Colonic mucosa (tissue), 4 donors: ENCODE measurements at regions not wholly inside any gene's neighbourhood (a gene's known extent, or its start where the extent isn't known, plus 50 kb on each side); places are given as distances from the start of the nearest gene placed in this dataset.

Source experiments
- DNase-seq: peaks from one replicate; pipeline ENCODE4 v3.0.0-alpha.2; 2020
- H3K27ac ChIP-seq: fragments of 200-600 bp; one replicate; pipeline ENCODE4 v1.8.0; 2021
- H3K27me3 ChIP-seq: fragments of 200-600 bp; one replicate; pipeline ENCODE4 v1.8.0; 2021
- H3K36me3 ChIP-seq: fragments of 200-600 bp; one replicate; pipeline ENCODE4 v1.8.0; 2021
- H3K4me1 ChIP-seq: fragments of 200-600 bp; one replicate; pipeline ENCODE4 v1.8.0; 2021; ENCODE audit warnings: mild to moderate bottlenecking
- H3K4me3 ChIP-seq: fragments of 200-600 bp; one replicate; pipeline ENCODE4 v1.8.0; 2021
- H3K9ac ChIP-seq, 2 donors: one replicate each; pipeline ENCODE4 v1.7.0; 2013; ENCODE audit warnings: control low read depth in 2 of 2, low read depth in 2 of 2, low read length in 2 of 2
- H3K9me3 ChIP-seq: fragments of 200-600 bp; one replicate; pipeline ENCODE4 v1.8.0; 2021
- CTCF ChIP-seq: fragments of 200-600 bp; IDR thresholded peaks from one replicate; pipeline ENCODE4 v1.8.0; 2022; ENCODE audit warnings: antibody characterized with exemption, mild to moderate bottlenecking
- intact Hi-C: fragments of 100-400 bp; cut with DNase I; formaldehyde crosslinking; loops from one replicate; pipeline ENCODE4 v1.14.1; 2022
- donor health status: healthy.
- donor health status: DM: no; HTN: no; CAD: no.
- donor health status: DM: no; HTN: no; CAD: no.

- Histone ChIP-seq H3K9me3 (no peaks in the 10 kb centered on the region), H3K36me3 (no peaks in the 10 kb centered on the region), H3K4me1 (no peaks in the 10 kb centered on the region), H3K27ac (no peak overlapping the region), H3K9ac (no peak overlapping the region), H3K27me3 (no peaks in the 10 kb centered on the region), H3K4me3 (no peak overlapping the region)
- TF ChIP-seq CTCF = no peak
- intact Hi-C loops = no loop called here
- no peak for DNase-seq
These were observed 1586.9 kb downstream of the TECRL start for GRCh38 chr4:62822306-62822705.

GRCh38 chr4:62816566-62816965 lies 1592.7 kb downstream of the TECRL start:
- Histone ChIP-seq H3K4me3 (no peak overlapping the region), H3K9me3 (no peaks in the 10 kb centered on the region), H3K4me1 (no peaks in the 10 kb centered on the region), H3K27ac (no peak overlapping the region), H3K36me3 (no peaks in the 10 kb centered on the region), H3K9ac (no peak overlapping the region), H3K27me3 (no peaks in the 10 kb centered on the region)
- no peak for TF ChIP-seq CTCF
- no peak for DNase-seq
- intact Hi-C loops = no loop called here

- no peaks in the 10 kb centered on the region for H3K27me3 ChIP-seq
- no peak for DNase-seq
- TF ChIP-seq CTCF = no peak
- no peaks in the 10 kb centered on the region for H3K4me1 ChIP-seq
- no peak overlapping the region for H3K27ac ChIP-seq
- H3K9me3 ChIP-seq = no peaks in the 10 kb centered on the region
- no peak overlapping the region for H3K9ac ChIP-seq
- no peaks in the 10 kb centered on the region for H3K36me3 ChIP-seq
- no peak overlapping the region for H3K4me3 ChIP-seq
- intact Hi-C loops = no loop called here
These were observed 1594.7 kb downstream of the TECRL start for GRCh38 chr4:62814510-62815047.

GRCh38 chr4:62806816-62807215 lies 1602.4 kb downstream of the TECRL start:
- Histone ChIP-seq H3K4me3 (no peak overlapping the region), H3K9ac (no peak overlapping the region), H3K4me1 (no peaks in the 10 kb centered on the region), H3K27ac (no peak overlapping the region), H3K9me3 (no peaks in the 10 kb centered on the region), H3K27me3 (no peaks in the 10 kb centered on the region), H3K36me3 (no peaks in the 10 kb centered on the region)
- TF ChIP-seq CTCF = no peak
- intact Hi-C loops = no loop called here
- peak; percentile 22 for DNase-seq

GRCh38 chr4:62804075-62804474 lies 1603.9 kb downstream of the ADGRL3 start:
- Histone ChIP-seq H3K9me3 (no peaks in the 10 kb centered on the region), H3K4me1 (no peaks in the 10 kb centered on the region), H3K27ac (no peak overlapping the region), H3K9ac (no peak overlapping the region), H3K4me3 (no peak overlapping the region), H3K27me3 (no peaks in the 10 kb centered on the region), H3K36me3 (no peaks in the 10 kb centered on the region)
- no peak for DNase-seq
- intact Hi-C loops = no loop called here
- TF ChIP-seq CTCF = no peak
